NCI-H128 (cell line): ENCODE measurements at regions not wholly inside any gene's neighbourhood (a gene's known extent, or its start where the extent isn't known, plus 50 kb on each side); places are given as distances from the start of the nearest gene placed in this dataset.

Source experiments
- DNase-seq: peaks from one replicate; lab custom pipeline; 2025; ENCODE audit not compliant: unreplicated experiment; lab: John Stamatoyannopoulos, UW

GRCh38 chr2:45301307-45302277 lies 292.3 kb upstream of the SIX2 start:
- DNase-seq, result peak; percentile 56

DNA sequence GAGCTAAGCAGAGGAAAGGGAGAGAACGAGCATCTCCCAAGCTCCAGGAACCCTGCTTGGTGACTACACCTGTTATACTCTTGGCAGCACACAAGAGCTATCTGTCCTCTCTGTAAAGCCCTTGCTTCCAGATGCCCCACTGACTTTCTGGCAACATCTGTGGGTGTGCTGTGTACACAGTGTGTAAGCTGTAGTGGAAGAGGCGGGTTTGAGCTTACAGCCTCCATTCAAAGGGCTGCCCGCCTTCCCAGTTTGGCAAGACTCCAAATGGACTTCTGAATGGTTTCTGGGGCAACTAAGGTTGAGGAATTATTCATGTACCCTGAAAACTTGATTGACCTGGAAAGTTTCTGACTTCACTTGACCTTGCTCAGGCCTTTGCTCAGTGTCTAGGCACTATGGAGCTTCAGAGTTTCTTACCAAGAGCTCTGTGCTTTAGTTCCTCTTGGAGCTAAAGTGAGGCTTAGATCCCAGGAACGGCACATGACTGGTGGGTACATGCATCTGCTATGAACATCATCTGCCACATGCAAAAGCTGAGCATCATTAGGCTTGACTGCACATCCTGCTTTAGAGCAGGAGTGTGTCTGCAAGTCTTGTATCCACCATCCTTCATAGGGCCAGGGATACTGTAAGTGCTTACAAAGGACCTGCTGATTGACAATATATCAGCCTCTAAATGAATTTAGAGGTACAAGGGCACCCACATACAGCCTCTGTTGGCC lies 290.9 kb upstream of the SIX2 start:
- DNase-seq, result peak; percentile 60

- DNase-seq, result no peak
These were observed 290.1 kb upstream of the SIX2 start for GRCh38 chr2:45299361-45299760.

- DNase-seq, result no peak
These were observed 283.9 kb upstream of the SIX2 start for GRCh38 chr2:45293182-45293581.

- no peak for DNase-seq
These were observed 282.0 kb upstream of the SIX2 start for GRCh38 chr2:45291296-45291701.

DNA sequence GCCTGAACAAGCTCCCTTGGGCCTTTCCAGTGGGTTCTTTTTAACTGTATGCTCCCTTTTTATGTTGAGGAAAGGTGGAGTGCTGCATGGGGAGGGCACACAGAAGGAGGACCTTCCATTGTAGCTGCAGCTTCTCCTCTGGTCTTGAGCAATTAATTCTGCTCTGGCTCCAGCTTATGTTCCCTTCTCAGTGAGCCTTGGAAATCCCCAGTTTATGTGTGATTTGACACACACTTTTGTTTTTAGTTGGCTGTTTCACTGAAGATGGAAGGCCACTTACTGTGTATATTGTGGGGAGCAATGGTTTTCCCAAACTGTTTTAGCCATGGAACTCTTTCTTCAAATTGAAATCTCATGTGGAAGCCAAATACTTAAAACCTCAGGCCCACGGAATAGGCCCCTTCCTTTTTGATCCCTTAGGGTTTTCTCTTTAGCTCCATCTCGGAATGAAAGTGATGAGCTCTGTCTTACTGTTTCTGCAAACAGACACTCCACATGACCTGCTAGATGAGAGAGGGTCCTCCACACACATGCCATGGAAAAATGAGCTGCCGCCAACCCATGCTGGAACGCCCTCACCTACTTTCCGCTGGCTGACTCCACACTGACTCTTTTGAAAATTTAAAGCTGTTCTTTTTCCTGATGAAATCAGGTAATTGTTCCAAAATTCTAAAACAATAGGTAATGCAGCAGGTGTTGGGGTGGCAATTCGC lies 280.9 kb upstream of the SIX2 start:
- DNase-seq, result no peak

GRCh38 chr2:45288532-45289417 lies 279.5 kb upstream of the SIX2 start:
- no peak for DNase-seq

GRCh38 chr2:45287045-45287444 lies 277.8 kb upstream of the SIX2 start:
- no peak for DNase-seq

- no peak for DNase-seq
These were observed 276.6 kb upstream of the SIX2 start for GRCh38 chr2:45285771-45286390.

DNA sequence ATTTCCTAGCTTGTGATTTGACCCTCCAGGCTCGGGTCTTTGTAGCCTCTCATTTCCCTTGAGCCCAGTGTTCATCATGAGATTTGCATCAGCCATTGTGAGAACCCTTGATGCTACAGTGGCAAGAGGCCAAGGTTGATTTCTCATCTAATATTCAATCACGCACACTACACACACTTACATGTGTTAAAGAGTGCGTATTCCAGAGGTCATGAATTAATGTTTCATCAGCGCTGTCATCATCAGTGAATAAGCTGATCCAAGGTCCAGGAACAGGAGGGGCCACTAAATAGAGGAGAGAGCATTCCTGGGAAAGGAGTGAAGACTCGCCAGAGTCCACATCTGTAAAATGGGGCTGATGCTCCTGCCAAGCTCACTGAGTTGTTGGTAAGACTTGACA lies 276.1 kb upstream of the SIX2 start:
- no peak for DNase-seq

- no peak for DNase-seq
These were observed 275.4 kb upstream of the SIX2 start for GRCh38 chr2:45284621-45284995.

- DNase-seq, result no peak
These were observed 274.7 kb upstream of the SIX2 start for GRCh38 chr2:45283764-45284620.

GRCh38 chr2:45282646-45283045 lies 273.4 kb upstream of the SIX2 start:
- no peak for DNase-seq

GRCh38 chr2:45281311-45281710 lies 272.1 kb upstream of the SIX2 start:
- DNase-seq, result no peak

- no peak for DNase-seq
These were observed 271.5 kb upstream of the SIX2 start for GRCh38 chr2:45280794-45281193.

DNA sequence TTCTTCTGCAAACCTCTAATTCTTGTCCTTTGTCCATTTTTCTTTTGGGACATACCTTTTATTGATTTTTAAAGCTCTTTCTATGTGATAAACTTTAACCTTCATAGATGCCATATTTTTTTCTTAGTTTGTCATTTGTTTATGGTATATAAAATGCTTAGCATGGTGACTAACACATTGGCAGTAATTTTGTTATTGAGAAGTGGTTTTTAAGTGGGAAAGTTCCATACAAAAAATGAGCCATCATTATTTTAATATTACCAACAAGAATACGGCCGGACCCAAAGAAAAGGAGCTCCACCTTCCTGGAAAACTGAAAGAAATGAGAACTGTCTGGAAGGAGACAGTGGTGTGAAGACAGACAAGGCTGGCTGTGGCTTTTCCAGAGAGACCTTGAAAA lies 270.1 kb upstream of the SIX2 start:
- DNase-seq, result no peak

- DNase-seq, result no peak
These were observed 269.3 kb upstream of the SIX2 start for GRCh38 chr2:45278365-45279078.

DNA sequence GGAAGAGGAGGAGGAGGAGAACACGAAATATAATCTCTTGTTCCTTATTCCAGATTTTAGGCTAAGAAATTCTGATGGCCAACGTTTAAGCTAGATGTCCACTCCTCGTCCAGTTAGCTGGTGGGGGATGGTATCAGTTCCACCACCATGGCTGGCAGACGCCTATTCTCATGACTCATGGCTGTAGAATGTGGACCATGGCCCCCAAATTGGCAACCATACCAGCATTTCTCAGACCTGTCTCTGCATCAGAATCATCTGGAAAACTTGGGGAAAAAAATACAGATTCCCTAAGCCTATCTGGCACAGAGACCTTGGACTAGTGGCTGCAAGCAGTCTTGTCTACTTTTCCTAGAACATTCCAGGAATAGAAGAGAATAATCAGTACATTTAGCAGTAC lies 267.7 kb upstream of the SIX2 start:
- DNase-seq, result no peak

DNA sequence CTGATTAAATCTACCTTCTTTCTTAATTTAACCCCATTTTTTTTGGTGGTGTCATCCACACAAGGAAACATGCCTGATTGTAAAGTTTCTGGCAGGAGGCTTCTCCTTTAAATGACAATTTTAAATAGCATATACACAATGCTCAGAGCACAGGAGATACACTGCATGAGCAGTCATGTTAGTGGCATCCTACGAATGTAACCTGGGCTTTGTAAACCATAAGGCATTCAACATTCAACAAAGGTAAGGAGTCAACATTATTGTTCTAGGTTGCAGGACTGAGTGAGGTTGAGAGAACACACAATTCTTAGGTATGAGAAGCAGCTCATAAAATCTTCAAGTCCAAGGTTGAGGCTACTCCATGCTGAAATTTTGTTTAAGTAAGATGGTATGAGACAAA lies 266.6 kb upstream of the SIX2 start:
- DNase-seq, result no peak
